ENCODE measurements at regions not wholly inside any gene's neighbourhood (a gene's known extent, or its start where the extent isn't known, plus 50 kb on each side); places are given as distances from the start of the nearest gene placed in this dataset.
"Not testable (repeated sequence)": the region's sequence is repeated elsewhere in the genome, so short reads cannot be mapped to it uniquely, and the experiment has no call there.

DNA sequence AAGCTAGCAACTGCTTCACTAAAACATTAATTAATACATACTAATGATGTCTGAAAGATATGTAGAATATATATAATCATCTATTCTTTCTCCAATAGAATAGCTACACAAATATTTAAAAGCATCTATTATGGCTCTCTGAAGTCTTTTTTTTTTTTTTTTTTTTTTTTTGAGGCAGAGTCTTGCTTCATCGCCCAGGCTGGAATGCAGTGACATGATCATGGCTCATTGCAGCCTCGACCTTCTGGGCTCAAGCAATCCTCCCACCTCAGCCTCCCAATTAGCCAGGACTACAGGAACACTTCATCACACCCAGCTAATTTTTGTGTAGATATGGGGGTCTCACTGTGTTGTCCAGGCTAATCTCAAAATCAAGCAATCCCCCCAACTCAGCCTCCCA, 120.4 kb upstream of the KYNU start:
- DNase-seq (ENCODE audit: low spot score), result no peak

GRCh38 chr2:142756430-142756829, 121.0 kb upstream of the KYNU start:
- DNase-seq (ENCODE audit: low spot score), result no peak

GRCh38 chr2:142755191-142755590, 122.3 kb upstream of the KYNU start:
- no peak for DNase-seq (ENCODE audit: low spot score)

DNA sequence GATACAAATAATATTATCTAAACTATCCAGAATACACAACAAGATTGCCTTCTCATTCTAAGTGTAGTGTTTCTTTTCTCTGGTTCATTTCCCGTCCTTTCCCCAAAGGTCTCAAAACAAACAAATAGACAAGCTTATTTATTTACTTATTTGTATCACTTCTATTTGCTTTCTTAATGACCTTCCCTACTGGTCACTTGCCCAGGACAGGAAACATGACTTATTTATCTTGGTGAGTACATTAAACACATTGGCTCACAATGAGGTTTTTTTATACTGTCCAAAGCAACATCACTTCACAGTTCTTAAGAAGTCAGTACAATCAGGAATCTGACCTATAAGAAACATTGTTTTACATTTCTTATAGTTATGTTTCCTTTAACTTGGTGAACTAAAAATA, 123.3 kb upstream of the KYNU start:
- DNase-seq (ENCODE audit: low spot score), result no peak

DNA sequence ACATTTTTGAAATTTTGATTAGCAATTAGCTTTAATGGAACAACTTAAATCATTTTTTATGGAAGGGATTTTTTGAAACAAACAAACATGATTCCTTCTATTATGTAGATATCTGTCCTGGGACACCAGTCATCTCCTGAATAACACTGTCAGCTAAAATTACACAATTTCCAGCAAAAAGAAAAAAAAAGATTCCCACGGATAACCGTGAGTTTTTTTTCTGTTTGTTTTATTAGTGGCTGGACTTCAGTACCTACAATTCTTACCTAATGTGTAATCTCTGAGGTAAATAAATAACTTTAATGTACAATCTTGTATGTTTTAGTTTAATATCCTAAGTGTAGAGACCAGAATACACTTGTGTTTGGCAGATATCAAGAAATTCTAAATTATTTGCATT, 126.6 kb upstream of the KYNU start:
- DNase-seq (ENCODE audit: low spot score), result no peak

DNA sequence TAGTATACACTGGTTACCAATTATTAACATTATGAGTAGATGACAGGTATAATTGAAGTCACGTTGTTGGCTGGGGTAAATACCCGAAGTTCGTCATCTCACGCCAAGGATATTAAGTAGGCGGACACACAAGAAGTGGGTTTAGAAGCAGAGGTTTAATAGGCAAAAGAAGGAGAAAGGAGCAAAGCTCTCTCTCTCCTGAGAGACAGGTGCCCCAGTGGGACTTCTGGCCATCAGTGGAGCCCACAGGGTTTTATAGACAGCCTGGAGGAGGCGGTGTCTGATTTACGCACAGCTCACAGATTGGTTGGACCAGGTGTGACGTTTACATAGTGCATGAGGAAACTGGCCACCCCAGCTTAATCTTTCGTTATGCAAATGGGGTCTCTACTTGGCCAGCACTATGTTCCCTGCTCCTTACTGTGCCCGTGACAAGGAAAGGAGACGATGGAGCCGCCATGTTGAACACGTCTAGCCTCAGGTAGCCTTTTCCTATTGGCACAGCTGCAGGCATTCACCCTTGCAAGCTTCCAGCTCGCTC, 128.8 kb upstream of the KYNU start:
- DNase-seq (ENCODE audit: low spot score), result no peak

GRCh38 chr2:142745691-142746090, 131.8 kb upstream of the KYNU start:
- DNase-seq (ENCODE audit: low spot score), result no peak

GRCh38 chr2:142742371-142743214, 134.9 kb upstream of the KYNU start:
- DNase-seq (ENCODE audit: low spot score), result no peak

DNA sequence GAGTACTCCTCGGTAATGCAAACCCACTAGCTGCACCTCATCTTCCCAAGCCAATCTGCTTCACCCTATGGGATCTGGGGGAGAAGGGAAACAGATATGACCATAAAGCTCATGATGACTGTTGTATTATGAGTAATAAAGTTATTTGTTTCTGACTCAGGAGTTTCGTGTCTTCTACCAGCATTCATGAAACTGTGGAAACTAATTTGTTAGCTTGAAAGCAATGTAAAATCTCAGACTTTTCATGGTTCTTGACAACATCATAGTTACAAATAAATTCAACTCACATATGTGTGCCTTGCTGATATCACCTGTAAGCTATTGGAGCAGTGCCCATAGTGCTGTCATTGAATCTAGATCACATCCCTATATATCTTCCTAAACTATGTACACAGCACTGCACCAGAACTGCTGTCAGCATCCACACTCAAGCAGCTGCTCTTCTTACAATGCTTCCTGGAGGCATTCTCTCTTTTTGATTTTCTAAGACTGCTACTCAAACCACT, 135.6 kb upstream of the KYNU start:
- no peak for DNase-seq (ENCODE audit: low spot score)

DNA sequence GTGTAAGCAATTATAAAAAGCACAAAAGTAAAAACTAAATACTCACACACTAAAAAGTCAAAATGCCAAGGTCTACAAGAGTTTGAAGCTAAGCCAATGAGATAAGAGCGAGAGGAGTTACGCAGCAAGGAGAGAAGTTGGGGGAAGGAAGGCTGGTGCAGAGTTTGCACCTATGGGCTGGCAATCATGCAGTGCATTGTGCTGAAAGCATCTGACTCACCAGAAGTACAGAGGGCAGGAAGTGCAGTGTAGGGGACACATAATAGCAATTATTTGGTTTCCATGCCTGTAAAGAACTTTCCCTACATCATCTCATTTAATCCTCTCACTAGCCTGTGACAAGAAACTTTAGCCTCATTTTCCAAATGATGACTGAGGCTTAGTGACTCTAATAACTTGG, 142.7 kb upstream of the KYNU start:
- no peak for DNase-seq (ENCODE audit: low spot score)

- DNase-seq (ENCODE audit: low spot score), result no peak
Measured at GRCh38 chr2:142734231-142734630, 143.2 kb upstream of the KYNU start.

DNA sequence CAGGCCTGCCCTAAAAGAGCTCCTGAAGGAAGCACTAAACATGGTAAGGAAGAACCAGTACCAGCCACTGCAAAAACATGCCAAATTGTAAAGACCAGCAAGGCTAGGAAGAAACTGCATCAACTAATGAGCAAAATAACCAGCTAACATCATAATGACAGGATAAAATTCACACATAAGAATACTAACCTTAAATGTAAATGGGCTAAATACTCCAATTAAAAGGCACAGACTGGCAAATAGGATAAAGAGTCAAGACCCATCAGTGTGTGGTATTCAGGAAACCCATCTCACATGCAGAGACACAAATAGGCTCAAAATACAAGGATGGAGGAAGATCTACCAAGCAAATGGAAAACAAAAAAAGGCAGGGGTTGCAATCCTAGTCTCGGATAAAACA, 147.7 kb upstream of the KYNU start:
- not testable (repeated sequence) for DNase-seq (ENCODE audit: low spot score)

DNA sequence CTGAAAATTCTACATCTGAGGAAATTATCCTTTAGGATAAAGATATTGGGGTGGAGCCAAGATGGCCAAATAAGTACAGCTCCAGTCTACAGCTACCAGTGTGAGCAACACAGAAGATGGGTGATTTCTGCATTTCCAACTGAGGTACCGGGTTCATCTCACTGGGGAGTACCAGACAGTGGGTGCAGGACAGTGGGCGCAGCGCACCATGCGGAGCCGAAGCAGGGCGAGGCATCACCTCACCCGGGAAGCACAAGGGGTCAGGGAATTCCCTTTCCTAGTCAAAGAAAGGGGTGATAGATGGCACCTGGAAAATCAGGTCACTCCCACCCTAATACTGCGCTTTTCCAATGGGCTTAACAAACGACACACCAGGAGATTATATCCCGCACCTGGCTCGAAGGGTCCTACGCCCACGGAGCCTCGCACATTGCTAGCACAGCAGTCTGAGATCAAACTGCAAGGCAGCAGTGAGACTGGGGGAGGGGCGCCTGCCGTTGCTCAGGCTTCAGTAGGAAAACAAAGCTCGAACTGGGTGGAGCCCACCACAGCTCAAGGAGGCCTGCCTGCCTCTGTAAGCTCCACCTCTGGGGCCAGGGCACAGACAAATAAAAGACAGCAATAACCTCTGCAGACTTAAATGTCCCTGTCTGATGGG, 149.5 kb upstream of the KYNU start:
- DNase-seq (ENCODE audit: low spot score), result not testable (repeated sequence)

- no peak for DNase-seq (ENCODE audit: low spot score)
Measured at GRCh38 chr2:142725386-142725785, 152.1 kb upstream of the KYNU start.

GRCh38 chr2:142724713-142725349, 152.6 kb upstream of the KYNU start:
- DNase-seq (ENCODE audit: low spot score), result no peak

- DNase-seq (ENCODE audit: low spot score), result no peak
Measured at GRCh38 chr2:142724186-142724585, 153.3 kb upstream of the KYNU start.

- no peak for DNase-seq (ENCODE audit: low spot score)
Measured at GRCh38 chr2:142723236-142723635, 154.2 kb upstream of the KYNU start.

- no peak for DNase-seq (ENCODE audit: low spot score)
Measured at GRCh38 chr2:142722569-142722968, 154.9 kb upstream of the KYNU start.

GRCh38 chr2:142722086-142722485, 155.4 kb upstream of the KYNU start:
- DNase-seq (ENCODE audit: low spot score), result no peak

DNA sequence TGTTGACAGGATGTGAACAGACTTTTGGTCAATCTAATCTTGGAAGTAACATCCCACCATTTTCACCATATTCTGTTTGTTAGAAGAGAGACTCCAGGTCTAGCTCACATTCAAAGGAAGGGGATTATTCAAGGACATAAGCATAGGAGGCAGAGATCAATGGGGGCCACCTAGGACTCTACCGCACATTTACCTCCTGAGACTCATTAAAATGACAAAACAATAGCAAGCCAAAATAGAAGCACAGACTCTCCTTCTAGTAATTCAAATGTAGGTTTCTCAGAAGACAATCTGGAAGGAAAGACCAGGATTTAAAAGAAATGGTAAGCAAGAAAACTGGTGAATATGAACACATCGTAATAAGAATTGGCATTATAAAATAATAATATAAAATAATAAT, 156.4 kb upstream of the KYNU start:
- DNase-seq (ENCODE audit: low spot score), result no peak

- no peak for DNase-seq (ENCODE audit: low spot score)
Measured at GRCh38 chr2:142718576-142719155, 158.8 kb upstream of the KYNU start.

Data from germinal center (tissue), 1 donor.